Vagina (tissue), 2 donors: ENCODE measurements at regions not wholly inside any gene's neighbourhood (a gene's known extent, or its start where the extent isn't known, plus 50 kb on each side); places are given as distances from the start of the nearest gene placed in this dataset.

ENCODE experiments used
- DNase-seq, 2 donors: peaks; one replicate each; pipeline ENCODE4 v3.0.0-alpha.2; 2017; ENCODE audit errors: extremely low spot score in 2 of 2
- H3K27ac ChIP-seq: fragments of 200-600 bp; sonication (generic); one replicate; pipeline ENCODE4 v1.5.1; 2019
- H3K27me3 ChIP-seq: fragments of 200-600 bp; sonication (generic); one replicate; pipeline ENCODE4 v1.5.1; 2019
- H3K36me3 ChIP-seq, 2 donors: fragments of 200-600 bp; sonication (generic); one replicate each; pipeline ENCODE4 v1.5.1; 2017 to 2019
- H3K4me1 ChIP-seq: fragments of 200-600 bp; sonication (generic); one replicate; pipeline ENCODE4 v1.5.1; 2019
- H3K4me3 ChIP-seq, 2 donors: fragments of 200-600 bp; sonication (generic); 1 replicate in 1 of 2; 2 replicates in 1 of 2; pipeline ENCODE4 v1.5.1; 2016 to 2019
- H3K9me3 ChIP-seq: fragments of 200-600 bp; sonication (generic); one replicate; pipeline ENCODE4 v1.5.1; 2019
- CTCF ChIP-seq, 3 experiments: fragments of 450-650 bp in 2 of 3; fragments of 200-600 bp in 1 of 3; sonication (generic) in 1 of 3; IDR thresholded peaks; one replicate each; pipeline ENCODE4 v1.5.1; 2017 to 2019; ENCODE audit warnings: antibody characterized with exemption in 3 of 3, mild to moderate bottlenecking in 2 of 3, moderate library complexity in 2 of 3
- POLR2A ChIP-seq, 2 donors: fragments of 450-650 bp; IDR thresholded peaks; one replicate each; pipeline ENCODE4 v1.6.1; 2017; ENCODE audit warnings: antibody characterized with exemption in 2 of 2, mild to moderate bottlenecking in 2 of 2, moderate library complexity in 2 of 2
- POLR2AphosphoS5 ChIP-seq, 2 donors: sonication (generic); formaldehyde crosslinking; IDR thresholded peaks; one replicate each; pipeline ENCODE4 v1.9.0; 2017; ENCODE audit warnings: antibody characterized with exemption in 2 of 2, mild to moderate bottlenecking in 2 of 2, low read depth in 1 of 2; ENCODE audit not compliant: insufficient read depth in 1 of 2
- intact Hi-C: fragments of 100-400 bp; cut with DNase I; formaldehyde crosslinking; loops from one replicate; pipeline ENCODE4 v1.15.1; 2023

GRCh38 chr10:30769361-30769760 lies 139.8 kb upstream of the LYZL2 start:
- no peak for TF ChIP-seq POLR2A (IDR thresholded peaks at IDR 0.05)
- TF ChIP-seq POLR2AphosphoS5 (IDR thresholded peaks at IDR 0.05; ENCODE audit: insufficient read depth in 1 of 2, low read depth in 1 of 2), result no peak
- no peak overlapping the region for H3K4me3 ChIP-seq
- intact Hi-C loops, result no loop called here
- no peak for DNase-seq
- H3K36me3 ChIP-seq, result no peaks in the 10 kb centered on the region
- no peak overlapping the region for H3K27ac ChIP-seq
- H3K9me3 ChIP-seq, result peaks cover 10% of the 10 kb centered on the region
- H3K27me3 ChIP-seq, result no peaks in the 10 kb centered on the region
- H3K4me1 ChIP-seq, result no peaks in the 10 kb centered on the region

- H3K4me3 ChIP-seq, result no peak overlapping the region
- DNase-seq, result no peak
- TF ChIP-seq CTCF (IDR thresholded peaks at IDR 0.05) (no peak), POLR2AphosphoS5 (IDR thresholded peaks at IDR 0.05; ENCODE audit: insufficient read depth in 1 of 2, low read depth in 1 of 2) (no peak), POLR2A (IDR thresholded peaks at IDR 0.05) (no peak)
- intact Hi-C loops, result no loop called here
- H3K9me3 ChIP-seq, result peaks cover 6% of the 10 kb centered on the region
- H3K4me1 ChIP-seq, result no peaks in the 10 kb centered on the region
- H3K27me3 ChIP-seq, result no peaks in the 10 kb centered on the region
- H3K27ac ChIP-seq, result no peak overlapping the region
- H3K36me3 ChIP-seq, result no peaks in the 10 kb centered on the region
These were observed 136.1 kb upstream of the LYZL2 start for GRCh38 chr10:30765616-30766015.

- Histone ChIP-seq H3K27me3 (no peaks in the 10 kb centered on the region), H3K4me1 (no peaks in the 10 kb centered on the region), H3K27ac (no peak overlapping the region), H3K4me3 (no peak overlapping the region), H3K36me3 (no peaks in the 10 kb centered on the region), H3K9me3 (peaks cover under 1% of the 10 kb centered on the region)
- intact Hi-C loops, result no loop called here
- no peak for TF ChIP-seq POLR2A (IDR thresholded peaks at IDR 0.05)
- DNase-seq, result no peak
These were observed 135.6 kb upstream of the LYZL2 start for GRCh38 chr10:30765022-30765615.

GRCh38 chr10:30763918-30764317 lies 134.4 kb upstream of the LYZL2 start:
- no peak for TF ChIP-seq POLR2AphosphoS5 (IDR thresholded peaks at IDR 0.05; ENCODE audit: insufficient read depth in 1 of 2, low read depth in 1 of 2)
- no peak for TF ChIP-seq POLR2A (IDR thresholded peaks at IDR 0.05)
- TF ChIP-seq CTCF (IDR thresholded peaks at IDR 0.05), result no peak

GRCh38 chr10:30762620-30763019 lies 133.1 kb upstream of the LYZL2 start:
- intact Hi-C loops, result no loop called here
- Histone ChIP-seq H3K36me3 (no peaks in the 10 kb centered on the region), H3K9me3 (no peaks in the 10 kb centered on the region), H3K27me3 (no peaks in the 10 kb centered on the region), H3K27ac (no peak overlapping the region), H3K4me1 (no peaks in the 10 kb centered on the region), H3K4me3 (no peak overlapping the region)
- no peak for TF ChIP-seq CTCF (IDR thresholded peaks at IDR 0.05)
- no peak for TF ChIP-seq POLR2AphosphoS5 (IDR thresholded peaks at IDR 0.05; ENCODE audit: insufficient read depth in 1 of 2, low read depth in 1 of 2)
- no peak for TF ChIP-seq POLR2A (IDR thresholded peaks at IDR 0.05)
- DNase-seq, result no peak

More at GRCh38 chr10:30763918-30764317, 134.4 kb upstream of the LYZL2 start:
- no peak overlapping the region for H3K4me3 ChIP-seq
- H3K27me3 ChIP-seq, result no peaks in the 10 kb centered on the region
- no peak overlapping the region for H3K27ac ChIP-seq
- no peaks in the 10 kb centered on the region for H3K36me3 ChIP-seq
- intact Hi-C loops, result no loop called here
- H3K4me1 ChIP-seq, result no peaks in the 10 kb centered on the region
- no peaks in the 10 kb centered on the region for H3K9me3 ChIP-seq
- no peak for DNase-seq

GRCh38 chr10:30759423-30759822 lies 129.9 kb upstream of the LYZL2 start:
- TF ChIP-seq POLR2A (IDR thresholded peaks at IDR 0.05) (no peak), CTCF (IDR thresholded peaks at IDR 0.05) (no peak), POLR2AphosphoS5 (IDR thresholded peaks at IDR 0.05; ENCODE audit: insufficient read depth in 1 of 2, low read depth in 1 of 2) (no peak)
- H3K36me3 ChIP-seq, result no peaks in the 10 kb centered on the region
- no peaks in the 10 kb centered on the region for H3K27me3 ChIP-seq
- intact Hi-C loops, result no loop called here
- H3K4me1 ChIP-seq, result peaks cover 10% of the 10 kb centered on the region
- H3K4me3 ChIP-seq, result no peak overlapping the region
- no peaks in the 10 kb centered on the region for H3K9me3 ChIP-seq
- no peak overlapping the region for H3K27ac ChIP-seq
- DNase-seq, result no peak
